ENCODE measurements at regions not wholly inside any gene's neighbourhood (a gene's known extent, or its start where the extent isn't known, plus 50 kb on each side); places are given as distances from the start of the nearest gene placed in this dataset.

DNA sequence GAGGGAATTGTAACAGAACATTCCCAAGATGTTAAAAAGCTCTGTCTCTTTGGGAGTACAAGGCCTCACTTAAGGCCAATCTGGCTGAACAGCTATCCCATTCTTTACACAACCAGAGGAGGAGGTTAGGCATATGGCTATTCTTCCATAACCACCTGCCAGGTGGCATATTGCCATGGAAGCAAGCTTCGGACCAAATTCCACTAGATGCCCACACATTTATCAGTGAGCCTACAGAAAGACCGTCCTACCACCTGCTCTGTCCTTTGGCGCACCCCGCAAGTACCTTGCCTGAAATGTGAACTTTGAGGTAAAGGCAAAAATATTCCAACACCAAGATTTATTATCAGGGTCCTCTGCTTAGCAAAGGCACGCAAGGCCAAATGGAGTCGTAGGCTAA lies 519.9 kb upstream of the TNP1 start:
- TF ChIP-seq POLR2A (IDR thresholded peaks at IDR 0.05; ENCODE audit: low read length) (no peak), GATA1 (IDR thresholded peaks at IDR 0.05; ENCODE audit: low read depth, low read length) (no peak)
